ENCODE measurements at regions not wholly inside any gene's neighbourhood (a gene's known extent, or its start where the extent isn't known, plus 50 kb on each side); places are given as distances from the start of the nearest gene placed in this dataset.
A peak's percentile ranks its signal among the peaks of the same experiment; 100 is the strongest.

DNA sequence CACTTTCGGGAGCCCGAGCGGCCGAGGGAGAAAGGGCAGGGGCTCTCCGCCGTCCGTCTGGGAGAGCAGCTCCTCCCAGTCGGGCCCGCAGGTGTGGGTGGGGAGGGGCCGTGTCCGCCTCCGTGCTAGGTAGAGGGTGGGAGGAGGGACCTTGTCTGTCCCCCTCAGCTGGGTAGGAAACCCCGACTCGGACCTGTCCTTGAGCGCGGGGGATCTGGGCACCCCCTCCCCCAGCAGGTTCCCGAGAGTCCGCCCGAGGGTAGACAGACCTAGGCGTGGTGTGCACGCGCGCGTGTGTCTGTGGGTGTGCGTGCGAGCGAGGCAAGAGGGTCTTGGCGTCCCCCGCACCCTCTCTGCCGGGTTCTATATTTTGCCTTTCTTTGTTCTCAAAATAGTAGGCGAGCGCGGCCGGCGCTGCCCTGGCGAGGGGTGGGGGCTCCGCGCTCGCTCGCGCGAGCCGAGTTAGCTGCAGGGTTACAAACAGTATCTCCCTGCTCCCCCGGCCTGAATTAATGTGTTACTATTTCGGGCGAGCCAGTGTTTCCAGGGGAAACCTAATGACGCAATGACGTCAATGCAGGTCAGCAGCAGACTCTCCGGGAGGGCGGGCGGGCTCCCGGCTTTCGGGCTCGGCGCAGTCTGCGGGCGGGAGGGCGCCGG, 73.9 kb upstream of the LEP start:
- TF ChIP-seq, protein P1, sequence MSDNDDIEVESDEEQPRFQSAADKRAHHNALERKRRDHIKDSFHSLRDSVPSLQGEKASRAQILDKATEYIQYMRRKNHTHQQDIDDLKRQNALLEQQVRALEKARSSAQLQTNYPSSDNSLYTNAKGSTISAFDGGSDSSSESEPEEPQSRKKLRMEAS (CRISPR knock-in tag; IDR thresholded peaks at IDR 0.05), result peak; percentile 0; the same call in 1 of the 2 replicates
- TF ChIP-seq SMAD3 (CRISPR knock-in tag; IDR thresholded peaks at IDR 0.05; ENCODE audit: borderline replicate concordance), result no peak
- TF ChIP-seq ZNF219 (CRISPR knock-in tag; IDR thresholded peaks at IDR 0.05; ENCODE audit: borderline replicate concordance), result 0 out of 2 replicates have a peak, but pooled peaks have one; percentile 67
- TF ChIP-seq, protein P2, sequence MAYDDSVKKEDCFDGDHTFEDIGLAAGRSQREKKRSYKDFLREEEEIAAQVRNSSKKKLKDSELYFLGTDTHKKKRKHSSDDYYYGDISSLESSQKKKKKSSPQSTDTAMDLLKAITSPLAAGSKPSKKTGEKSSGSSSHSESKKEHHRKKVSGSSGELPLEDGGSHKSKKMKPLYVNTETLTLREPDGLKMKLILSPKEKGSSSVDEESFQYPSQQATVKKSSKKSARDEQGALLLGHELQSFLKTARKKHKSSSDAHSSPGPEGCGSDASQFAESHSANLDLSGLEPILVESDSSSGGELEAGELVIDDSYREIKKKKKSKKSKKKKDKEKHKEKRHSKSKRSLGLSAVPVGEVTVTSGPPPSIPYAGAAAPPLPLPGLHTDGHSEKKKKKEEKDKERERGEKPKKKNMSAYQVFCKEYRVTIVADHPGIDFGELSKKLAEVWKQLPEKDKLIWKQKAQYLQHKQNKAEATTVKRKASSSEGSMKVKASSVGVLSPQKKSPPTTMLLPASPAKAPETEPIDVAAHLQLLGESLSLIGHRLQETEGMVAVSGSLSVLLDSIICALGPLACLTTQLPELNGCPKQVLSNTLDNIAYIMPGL (CRISPR knock-in tag; IDR thresholded peaks at IDR 0.05), result 0 out of 2 replicates have a peak, but pooled peaks have one; percentile 63
- TF ChIP-seq FOXJ3 (CRISPR knock-in tag; IDR thresholded peaks at IDR 0.05; ENCODE audit: borderline replicate concordance), result no peak
- TF ChIP-seq, protein P3, sequence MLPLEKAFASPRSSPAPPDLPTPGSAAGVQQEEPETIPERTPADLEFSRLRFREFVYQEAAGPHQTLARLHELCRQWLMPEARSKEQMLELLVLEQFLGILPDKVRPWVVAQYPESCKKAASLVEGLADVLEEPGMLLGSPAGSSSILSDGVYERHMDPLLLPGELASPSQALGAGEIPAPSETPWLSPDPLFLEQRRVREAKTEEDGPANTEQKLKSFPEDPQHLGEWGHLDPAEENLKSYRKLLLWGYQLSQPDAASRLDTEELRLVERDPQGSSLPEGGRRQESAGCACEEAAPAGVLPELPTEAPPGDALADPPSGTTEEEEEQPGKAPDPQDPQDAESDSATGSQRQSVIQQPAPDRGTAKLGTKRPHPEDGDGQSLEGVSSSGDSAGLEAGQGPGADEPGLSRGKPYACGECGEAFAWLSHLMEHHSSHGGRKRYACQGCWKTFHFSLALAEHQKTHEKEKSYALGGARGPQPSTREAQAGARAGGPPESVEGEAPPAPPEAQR (CRISPR knock-in tag; IDR thresholded peaks at IDR 0.05), result no peak
- TF ChIP-seq, protein P4, sequence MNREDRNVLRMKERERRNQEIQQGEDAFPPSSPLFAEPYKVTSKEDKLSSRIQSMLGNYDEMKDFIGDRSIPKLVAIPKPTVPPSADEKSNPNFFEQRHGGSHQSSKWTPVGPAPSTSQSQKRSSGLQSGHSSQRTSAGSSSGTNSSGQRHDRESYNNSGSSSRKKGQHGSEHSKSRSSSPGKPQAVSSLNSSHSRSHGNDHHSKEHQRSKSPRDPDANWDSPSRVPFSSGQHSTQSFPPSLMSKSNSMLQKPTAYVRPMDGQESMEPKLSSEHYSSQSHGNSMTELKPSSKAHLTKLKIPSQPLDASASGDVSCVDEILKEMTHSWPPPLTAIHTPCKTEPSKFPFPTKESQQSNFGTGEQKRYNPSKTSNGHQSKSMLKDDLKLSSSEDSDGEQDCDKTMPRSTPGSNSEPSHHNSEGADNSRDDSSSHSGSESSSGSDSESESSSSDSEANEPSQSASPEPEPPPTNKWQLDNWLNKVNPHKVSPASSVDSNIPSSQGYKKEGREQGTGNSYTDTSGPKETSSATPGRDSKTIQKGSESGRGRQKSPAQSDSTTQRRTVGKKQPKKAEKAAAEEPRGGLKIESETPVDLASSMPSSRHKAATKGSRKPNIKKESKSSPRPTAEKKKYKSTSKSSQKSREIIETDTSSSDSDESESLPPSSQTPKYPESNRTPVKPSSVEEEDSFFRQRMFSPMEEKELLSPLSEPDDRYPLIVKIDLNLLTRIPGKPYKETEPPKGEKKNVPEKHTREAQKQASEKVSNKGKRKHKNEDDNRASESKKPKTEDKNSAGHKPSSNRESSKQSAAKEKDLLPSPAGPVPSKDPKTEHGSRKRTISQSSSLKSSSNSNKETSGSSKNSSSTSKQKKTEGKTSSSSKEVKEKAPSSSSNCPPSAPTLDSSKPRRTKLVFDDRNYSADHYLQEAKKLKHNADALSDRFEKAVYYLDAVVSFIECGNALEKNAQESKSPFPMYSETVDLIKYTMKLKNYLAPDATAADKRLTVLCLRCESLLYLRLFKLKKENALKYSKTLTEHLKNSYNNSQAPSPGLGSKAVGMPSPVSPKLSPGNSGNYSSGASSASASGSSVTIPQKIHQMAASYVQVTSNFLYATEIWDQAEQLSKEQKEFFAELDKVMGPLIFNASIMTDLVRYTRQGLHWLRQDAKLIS (CRISPR knock-in tag; IDR thresholded peaks at IDR 0.05; ENCODE audit: borderline replicate concordance), result no peak
- no peak for TF ChIP-seq NFATC4 (CRISPR knock-in tag; IDR thresholded peaks at IDR 0.05)
- TF ChIP-seq, protein P5, sequence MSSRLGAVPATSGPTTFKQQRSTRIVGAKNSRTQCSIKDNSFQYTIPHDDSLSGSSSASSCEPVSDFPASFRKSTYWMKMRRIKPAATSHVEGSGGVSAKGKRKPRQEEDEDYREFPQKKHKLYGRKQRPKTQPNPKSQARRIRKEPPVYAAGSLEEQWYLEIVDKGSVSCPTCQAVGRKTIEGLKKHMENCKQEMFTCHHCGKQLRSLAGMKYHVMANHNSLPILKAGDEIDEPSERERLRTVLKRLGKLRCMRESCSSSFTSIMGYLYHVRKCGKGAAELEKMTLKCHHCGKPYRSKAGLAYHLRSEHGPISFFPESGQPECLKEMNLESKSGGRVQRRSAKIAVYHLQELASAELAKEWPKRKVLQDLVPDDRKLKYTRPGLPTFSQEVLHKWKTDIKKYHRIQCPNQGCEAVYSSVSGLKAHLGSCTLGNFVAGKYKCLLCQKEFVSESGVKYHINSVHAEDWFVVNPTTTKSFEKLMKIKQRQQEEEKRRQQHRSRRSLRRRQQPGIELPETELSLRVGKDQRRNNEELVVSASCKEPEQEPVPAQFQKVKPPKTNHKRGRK (CRISPR knock-in tag; IDR thresholded peaks at IDR 0.05; ENCODE audit: borderline replicate concordance), result no peak
- peak overlapping the region; percentile 78 for H3K4me3 Mint-ChIP-seq
- ChIA-PET CTCF (interaction anchor here (1.2 to 10.3 kb wide), 5 partner anchors 25 to 86 kb away, joined by 3 to 112 read pairs (median 6); no protein-coding TSS in a partner anchor), POLR2A (interaction anchor here (1.0 kb wide), 1 partner anchor 33 kb away, joined by 3 read pairs; no protein-coding TSS in a partner anchor)
- peaks cover 31% of the 10 kb centered on the region for H3K4me1 Mint-ChIP-seq
- no peaks in the 10 kb centered on the region for H3K9me3 Mint-ChIP-seq
- H3K27me3 Mint-ChIP-seq (ENCODE audit: low read depth), result peaks cover 98% of the 10 kb centered on the region
- H3K36me3 Mint-ChIP-seq, result no peaks in the 10 kb centered on the region
- peak; percentile 44 for DNase-seq (ENCODE audit: low spot score)
- H3K27ac Mint-ChIP-seq, result no peak overlapping the region
- peak; percentile 25 for ATAC-seq

DNA sequence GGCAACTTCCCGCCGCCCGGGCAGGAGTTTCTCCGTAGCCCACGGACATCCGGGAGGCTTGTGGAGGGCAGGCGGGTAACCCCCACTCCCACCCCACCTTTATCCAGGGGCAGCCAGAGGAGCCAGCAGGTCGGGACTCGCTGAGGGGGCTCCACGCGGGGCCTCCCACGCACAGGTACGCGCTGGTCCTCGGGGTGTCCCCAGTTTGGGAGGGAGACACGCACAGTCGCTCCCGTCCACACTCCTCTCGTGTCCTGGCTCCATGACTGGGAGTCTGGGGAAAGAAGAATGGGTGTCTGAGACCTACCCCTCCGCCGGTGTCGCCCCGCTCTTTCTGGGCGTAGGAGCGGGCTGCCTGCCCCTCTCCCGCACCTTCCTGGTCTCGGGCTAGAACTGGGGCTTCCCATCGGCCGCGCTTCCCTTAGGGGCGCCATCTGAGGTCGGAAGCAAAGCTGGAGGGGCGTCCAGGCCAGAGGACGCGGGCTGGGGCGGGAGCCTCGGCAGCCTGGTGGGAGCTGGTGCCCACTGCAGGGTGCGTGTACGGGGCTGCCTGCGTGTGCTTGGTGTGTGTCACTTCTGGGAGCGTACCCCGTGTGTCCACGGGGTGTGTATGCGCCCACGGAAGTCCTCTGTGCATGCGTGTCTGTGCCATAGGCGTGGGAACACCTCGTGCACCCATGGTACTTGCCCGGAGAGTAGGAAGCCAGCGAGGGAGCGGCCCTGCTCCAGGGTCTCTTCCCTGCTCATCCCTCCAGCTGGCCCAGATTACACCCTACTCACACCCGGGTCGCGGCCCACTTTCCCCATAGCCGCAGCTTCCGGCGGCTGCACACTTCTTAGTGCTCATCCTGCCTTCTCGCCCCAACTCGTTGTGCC, 73.0 kb upstream of the LEP start:
- Mint-ChIP-seq H3K4me1 (peaks cover 31% of the 10 kb centered on the region), H3K27me3 (ENCODE audit: low read depth) (peaks cover 93% of the 10 kb centered on the region), H3K9me3 (no peaks in the 10 kb centered on the region), H3K27ac (no peak overlapping the region), H3K4me3 (peak overlapping the region; percentile 75), H3K36me3 (no peaks in the 10 kb centered on the region)
- TF ChIP-seq, protein P2 (CRISPR knock-in tag; IDR thresholded peaks at IDR 0.05), result peak; percentile 34; the same call in 1 of the 2 replicates
- no peak for TF ChIP-seq ZNF416 (CRISPR knock-in tag; IDR thresholded peaks at IDR 0.05)
- TF ChIP-seq ZBTB21 (CRISPR knock-in tag; IDR thresholded peaks at IDR 0.05; ENCODE audit: borderline replicate concordance), result 0 out of 2 replicates have a peak, but pooled peaks have one; percentile 68
- peak; percentile 37; the same call in 1 of the 2 replicates for TF ChIP-seq CBFB (CRISPR knock-in tag; IDR thresholded peaks at IDR 0.05; ENCODE audit: low read depth)
- 0 out of 2 replicates have a peak, but pooled peaks have one; percentile 39 for TF ChIP-seq ESRRA (CRISPR knock-in tag; IDR thresholded peaks at IDR 0.05; ENCODE audit: borderline replicate concordance)
- TF ChIP-seq, protein P6, sequence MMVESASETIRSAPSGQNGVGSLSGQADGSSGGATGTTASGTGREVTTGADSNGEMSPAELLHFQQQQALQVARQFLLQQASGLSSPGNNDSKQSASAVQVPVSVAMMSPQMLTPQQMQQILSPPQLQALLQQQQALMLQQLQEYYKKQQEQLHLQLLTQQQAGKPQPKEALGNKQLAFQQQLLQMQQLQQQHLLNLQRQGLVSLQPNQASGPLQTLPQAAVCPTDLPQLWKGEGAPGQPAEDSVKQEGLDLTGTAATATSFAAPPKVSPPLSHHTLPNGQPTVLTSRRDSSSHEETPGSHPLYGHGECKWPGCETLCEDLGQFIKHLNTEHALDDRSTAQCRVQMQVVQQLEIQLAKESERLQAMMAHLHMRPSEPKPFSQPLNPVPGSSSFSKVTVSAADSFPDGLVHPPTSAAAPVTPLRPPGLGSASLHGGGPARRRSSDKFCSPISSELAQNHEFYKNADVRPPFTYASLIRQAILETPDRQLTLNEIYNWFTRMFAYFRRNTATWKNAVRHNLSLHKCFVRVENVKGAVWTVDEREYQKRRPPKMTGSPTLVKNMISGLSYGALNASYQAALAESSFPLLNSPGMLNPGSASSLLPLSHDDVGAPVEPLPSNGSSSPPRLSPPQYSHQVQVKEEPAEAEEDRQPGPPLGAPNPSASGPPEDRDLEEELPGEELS (CRISPR knock-in tag; IDR thresholded peaks at IDR 0.05), result no peak
- 0 out of 2 replicates have a peak, but pooled peaks have one; percentile 56 for TF ChIP-seq KAT7 (CRISPR knock-in tag; IDR thresholded peaks at IDR 0.05; ENCODE audit: borderline replicate concordance)
- peak; percentile 19 for ATAC-seq
- POLR2A ChIA-PET, result interaction anchor here (0.9 to 1.0 kb wide), 2 partner anchors 24 to 33 kb away, joined by 3 read pairs; no protein-coding TSS in a partner anchor
- DNase-seq (ENCODE audit: low spot score), result peak; percentile 52
- CTCF ChIA-PET, result interaction anchor here (1.1 to 10.3 kb wide), 8 partner anchors 10 to 539 kb away, joined by 3 to 112 read pairs (median 4); no protein-coding TSS in a partner anchor
